Mammary epithelial cell (primary cell): ENCODE measurements at regions not wholly inside any gene's neighbourhood (a gene's known extent, or its start where the extent isn't known, plus 50 kb on each side); places are given as distances from the start of the nearest gene placed in this dataset.

Experiments used
- EZH2 ChIP-seq: IDR thresholded peaks from 2 replicates; pipeline ENCODE4 v1.6.1; 2012; ENCODE audit warnings: low read length, inconsistent platforms, borderline replicate concordance
- TF ChIP-seq, protein P1 (sequence below), 2 donors: IDR thresholded peaks in 1 of 2; conservative IDR thresholded peaks in 1 of 2; 2 replicates each; pipeline ENCODE4 v1.5.1; 2011 to 2012; ENCODE audit warnings: inconsistent platforms in 2 of 2, low read length in 2 of 2, mild to moderate bottlenecking in 2 of 2, control low read depth in 1 of 2, low read depth in 1 of 2; ENCODE audit not compliant: insufficient read depth in 1 of 2; ENCODE audit errors: extremely low read depth in 1 of 2

DNA sequence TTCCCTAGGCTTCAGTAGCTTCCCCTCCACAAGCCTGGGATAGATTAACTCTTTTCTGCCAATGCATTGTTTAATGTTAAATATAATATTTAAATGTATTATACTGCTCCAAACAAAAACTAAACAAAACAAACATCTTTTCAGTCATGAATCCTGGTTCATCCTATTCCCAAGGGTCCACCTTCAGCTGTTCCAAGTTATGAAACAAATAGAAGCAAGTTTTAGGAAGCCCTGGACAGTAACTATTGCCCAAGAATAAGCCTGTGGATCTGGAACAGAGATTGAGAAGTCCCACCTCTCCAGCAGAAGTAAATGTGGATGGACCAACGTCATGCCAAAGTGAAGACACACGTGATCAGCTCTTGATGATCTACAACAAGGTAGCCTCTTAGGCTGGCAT, 408.1 kb downstream of the SETD4 start:
- TF ChIP-seq, protein P1, sequence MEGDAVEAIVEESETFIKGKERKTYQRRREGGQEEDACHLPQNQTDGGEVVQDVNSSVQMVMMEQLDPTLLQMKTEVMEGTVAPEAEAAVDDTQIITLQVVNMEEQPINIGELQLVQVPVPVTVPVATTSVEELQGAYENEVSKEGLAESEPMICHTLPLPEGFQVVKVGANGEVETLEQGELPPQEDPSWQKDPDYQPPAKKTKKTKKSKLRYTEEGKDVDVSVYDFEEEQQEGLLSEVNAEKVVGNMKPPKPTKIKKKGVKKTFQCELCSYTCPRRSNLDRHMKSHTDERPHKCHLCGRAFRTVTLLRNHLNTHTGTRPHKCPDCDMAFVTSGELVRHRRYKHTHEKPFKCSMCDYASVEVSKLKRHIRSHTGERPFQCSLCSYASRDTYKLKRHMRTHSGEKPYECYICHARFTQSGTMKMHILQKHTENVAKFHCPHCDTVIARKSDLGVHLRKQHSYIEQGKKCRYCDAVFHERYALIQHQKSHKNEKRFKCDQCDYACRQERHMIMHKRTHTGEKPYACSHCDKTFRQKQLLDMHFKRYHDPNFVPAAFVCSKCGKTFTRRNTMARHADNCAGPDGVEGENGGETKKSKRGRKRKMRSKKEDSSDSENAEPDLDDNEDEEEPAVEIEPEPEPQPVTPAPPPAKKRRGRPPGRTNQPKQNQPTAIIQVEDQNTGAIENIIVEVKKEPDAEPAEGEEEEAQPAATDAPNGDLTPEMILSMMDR (conservative IDR thresholded peaks at IDR 0.05 in 1 of 2, IDR thresholded peaks at IDR 0.05 in 1 of 2; ENCODE audit: extremely low read depth in 1 of 2, insufficient read depth in 1 of 2, low read depth in 1 of 2, low read length in 2 of 2), result no peak
- TF ChIP-seq EZH2, result no peak
